ENCODE measurements at regions not wholly inside any gene's neighbourhood (a gene's known extent, or its start where the extent isn't known, plus 50 kb on each side); places are given as distances from the start of the nearest gene placed in this dataset.
A peak's percentile ranks its signal among the peaks of the same experiment; 100 is the strongest.

GRCh38 chr5:96031811-96032261 is 70.2 kb upstream of the ELL2 start:
- TF ChIP-seq POLR2A (IDR thresholded peaks at IDR 0.05) (no peak), EP300 (IDR thresholded peaks at IDR 0.05) (no peak), POLR2AphosphoS5 (IDR thresholded peaks at IDR 0.05) (no peak), CTCF (IDR thresholded peaks at IDR 0.05) (no peak)
- H3K9me3 ChIP-seq = no peaks in the 10 kb centered on the region
- intact Hi-C loops (cut with DNase I; ENCODE audit: low total_unique reads) = no loop called here
- WGBS, 5 donors = 92 to 100% (median 100%) methylated on average over 1 of the region's 1 CpG
- no peak for DNase-seq
- H3K27ac ChIP-seq = no peak overlapping the region
- H3K4me3 ChIP-seq = no peak overlapping the region
- peaks cover 0 to 17% (median 3%) of the 10 kb centered on the region in 4 donors for H3K4me1 ChIP-seq
- H3K36me3 ChIP-seq = no peaks in the 10 kb centered on the region
- no peaks in the 10 kb centered on the region for H3K27me3 ChIP-seq

GRCh38 chr5:96031180-96031579 is 69.5 kb upstream of the ELL2 start:
- H3K27me3 ChIP-seq = no peaks in the 10 kb centered on the region
- no peak overlapping the region for H3K4me3 ChIP-seq
- DNase-seq = no peak
- peaks cover 0 to 15% (median 5%) of the 10 kb centered on the region in 4 donors for H3K4me1 ChIP-seq
- H3K27ac ChIP-seq = no peak overlapping the region
- H3K9me3 ChIP-seq = no peaks in the 10 kb centered on the region
- TF ChIP-seq POLR2AphosphoS5 (IDR thresholded peaks at IDR 0.05) = no peak
- TF ChIP-seq CTCF (IDR thresholded peaks at IDR 0.05) = no peak
- TF ChIP-seq EP300 (IDR thresholded peaks at IDR 0.05) = no peak
- no peak for TF ChIP-seq POLR2A (IDR thresholded peaks at IDR 0.05)
- intact Hi-C loops (cut with DNase I; ENCODE audit: low total_unique reads) = no loop called here
- WGBS, 5 donors = 88 to 94% (median 92%) methylated on average over 2 of the region's 2 CpGs
- H3K36me3 ChIP-seq = no peaks in the 10 kb centered on the region

GRCh38 chr5:96026406-96027041 is 64.9 kb upstream of the ELL2 start:
- intact Hi-C loops (cut with DNase I; ENCODE audit: low total_unique reads) = no loop called here
- DNase-seq = no peak
- H3K4me1 ChIP-seq = peaks cover 0 to 43% (median 30%) of the 10 kb centered on the region in 4 donors
- no peak overlapping the region for H3K4me3 ChIP-seq
- TF ChIP-seq POLR2AphosphoS5 (IDR thresholded peaks at IDR 0.05) = no peak
- TF ChIP-seq EP300 (IDR thresholded peaks at IDR 0.05) = no peak
- H3K27me3 ChIP-seq = no peaks in the 10 kb centered on the region
- 61 to 89% (median 71%) methylated on average over 2 of the region's 2 CpGs for WGBS, 5 donors
- H3K9me3 ChIP-seq = no peaks in the 10 kb centered on the region
- H3K36me3 ChIP-seq = no peaks in the 10 kb centered on the region
- peak overlapping the region in 1 of 5 donors; percentile 68 for H3K27ac ChIP-seq

- Histone ChIP-seq H3K27ac (peak overlapping the region in 4 of 5 donors; percentile 30 to 69 (median 57)), H3K4me3 (no peak overlapping the region), H3K36me3 (no peaks in the 10 kb centered on the region), H3K27me3 (no peaks in the 10 kb centered on the region), H3K4me1 (peaks cover 0 to 43% (median 30%) of the 10 kb centered on the region in 4 donors), H3K9me3 (no peaks in the 10 kb centered on the region)
- no peak for DNase-seq
- intact Hi-C loops (cut with DNase I; ENCODE audit: low total_unique reads) = no loop called here
- 55 to 62% (median 58%) methylated on average over 6 of the region's 6 CpGs for WGBS, 5 donors
- TF ChIP-seq EP300 (IDR thresholded peaks at IDR 0.05) (no peak), POLR2A (IDR thresholded peaks at IDR 0.05) (no peak), CTCF (IDR thresholded peaks at IDR 0.05) (no peak), POLR2AphosphoS5 (IDR thresholded peaks at IDR 0.05) (no peak)
Observed at GRCh38 chr5:96024683-96025475, 63.2 kb upstream of the ELL2 start.

All from stomach (tissue), 8 donors.